ENCODE measurements at regions not wholly inside any gene's neighbourhood (a gene's known extent, or its start where the extent isn't known, plus 50 kb on each side); places are given as distances from the start of the nearest gene placed in this dataset.

DNA sequence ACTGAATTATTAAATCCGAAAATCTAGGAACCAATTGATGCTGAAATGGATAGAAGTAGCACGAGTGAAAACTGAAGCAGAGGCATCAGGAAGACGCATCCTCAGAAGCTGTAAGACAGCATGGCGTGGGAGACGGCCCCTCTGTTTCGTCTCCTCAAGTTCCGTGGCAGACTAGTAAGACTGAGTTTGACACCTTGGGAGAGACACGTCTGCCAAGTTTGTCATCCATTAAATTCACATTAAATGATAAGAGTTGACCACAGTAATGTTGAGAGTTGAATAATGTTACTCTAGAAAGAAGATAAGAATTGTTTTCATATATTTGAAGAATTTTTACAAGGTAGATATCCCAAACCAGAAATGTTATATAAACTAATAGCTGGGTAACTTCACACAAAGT, 736.1 kb upstream of the FRG1 start:
- CTCF ChIA-PET = no interaction called here
- ATAC-seq (no peak), DNase-seq (ENCODE audit: low read depth, low spot score) (no peak)
- in situ Hi-C loops (cut with HindIII; ENCODE audit: low pct_unique_long_range_greater_than_20kb, low sequenced_read_pairs) = no loop called here
- no TSS peak for BruUV-seq (replicated peaks)
- Histone ChIP-seq H3K27me3 (ENCODE audit: control insufficient read depth, insufficient read depth, low read length) (no peaks in the 10 kb centered on the region), H3K4me3 (ENCODE audit: low read depth in 2 of 2, low read length in 2 of 2) (no peak overlapping the region), H3K4me1 (ENCODE audit: control insufficient read depth, insufficient read depth, low read length) (no peaks in the 10 kb centered on the region; the same call in none of the 2 replicates), H3K9me3 (ENCODE audit: control insufficient read depth, insufficient read depth, low read depth, low read length) (no peaks in the 10 kb centered on the region), H3K27ac (ENCODE audit: low read length) (no peak overlapping the region), H3K36me3 (ENCODE audit: control insufficient read depth, insufficient read depth, low read length) (no peaks in the 10 kb centered on the region)
- POLR2A ChIA-PET = interaction anchor here (0.7 kb wide), 1 partner anchor 150 kb away, joined by 4 read pairs; no protein-coding TSS in a partner anchor
- no peak for TF ChIP-seq SIN3A (IDR thresholded peaks at IDR 0.05; ENCODE audit: borderline replicate concordance, insufficient read depth, low read depth, low read length)
- no peak for TF ChIP-seq POLR2AphosphoS5 (IDR thresholded peaks at IDR 0.05; ENCODE audit: low read depth, low read length)
- TF ChIP-seq TCF7L2 (IDR thresholded peaks at IDR 0.05; ENCODE audit: low read depth, low read length) = no peak
- TF ChIP-seq CTCF (IDR thresholded peaks at IDR 0.05) = no peak
- TF ChIP-seq, protein P1, sequence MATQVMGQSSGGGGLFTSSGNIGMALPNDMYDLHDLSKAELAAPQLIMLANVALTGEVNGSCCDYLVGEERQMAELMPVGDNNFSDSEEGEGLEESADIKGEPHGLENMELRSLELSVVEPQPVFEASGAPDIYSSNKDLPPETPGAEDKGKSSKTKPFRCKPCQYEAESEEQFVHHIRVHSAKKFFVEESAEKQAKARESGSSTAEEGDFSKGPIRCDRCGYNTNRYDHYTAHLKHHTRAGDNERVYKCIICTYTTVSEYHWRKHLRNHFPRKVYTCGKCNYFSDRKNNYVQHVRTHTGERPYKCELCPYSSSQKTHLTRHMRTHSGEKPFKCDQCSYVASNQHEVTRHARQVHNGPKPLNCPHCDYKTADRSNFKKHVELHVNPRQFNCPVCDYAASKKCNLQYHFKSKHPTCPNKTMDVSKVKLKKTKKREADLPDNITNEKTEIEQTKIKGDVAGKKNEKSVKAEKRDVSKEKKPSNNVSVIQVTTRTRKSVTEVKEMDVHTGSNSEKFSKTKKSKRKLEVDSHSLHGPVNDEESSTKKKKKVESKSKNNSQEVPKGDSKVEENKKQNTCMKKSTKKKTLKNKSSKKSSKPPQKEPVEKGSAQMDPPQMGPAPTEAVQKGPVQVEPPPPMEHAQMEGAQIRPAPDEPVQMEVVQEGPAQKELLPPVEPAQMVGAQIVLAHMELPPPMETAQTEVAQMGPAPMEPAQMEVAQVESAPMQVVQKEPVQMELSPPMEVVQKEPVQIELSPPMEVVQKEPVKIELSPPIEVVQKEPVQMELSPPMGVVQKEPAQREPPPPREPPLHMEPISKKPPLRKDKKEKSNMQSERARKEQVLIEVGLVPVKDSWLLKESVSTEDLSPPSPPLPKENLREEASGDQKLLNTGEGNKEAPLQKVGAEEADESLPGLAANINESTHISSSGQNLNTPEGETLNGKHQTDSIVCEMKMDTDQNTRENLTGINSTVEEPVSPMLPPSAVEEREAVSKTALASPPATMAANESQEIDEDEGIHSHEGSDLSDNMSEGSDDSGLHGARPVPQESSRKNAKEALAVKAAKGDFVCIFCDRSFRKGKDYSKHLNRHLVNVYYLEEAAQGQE (IDR thresholded peaks at IDR 0.05; ENCODE audit: insufficient read depth in 1 of 2, low read depth in 2 of 2, low read length in 1 of 2) = no peak
- intact Hi-C loops (cut with micrococcal nuclease; ENCODE audit: unreplicated experiment) = no loop called here

DNA sequence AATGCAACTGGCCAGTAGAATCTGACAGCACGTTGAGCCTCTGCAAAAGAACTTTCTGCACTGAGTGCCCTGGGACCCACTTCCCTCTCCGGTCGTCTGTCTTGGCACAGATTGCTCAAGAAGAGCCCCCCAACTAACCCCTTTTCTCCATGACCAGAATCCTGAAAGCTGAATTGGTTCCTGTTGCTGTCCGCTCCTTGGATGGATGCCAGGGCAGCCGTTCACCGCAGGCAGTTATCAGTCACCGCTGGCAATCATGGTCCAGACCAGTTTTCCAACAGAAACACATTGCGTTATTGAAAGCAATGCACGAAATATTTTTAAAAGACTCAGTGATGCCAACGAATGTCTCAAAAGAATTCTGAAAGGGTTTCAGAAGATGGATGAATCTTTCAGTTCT, 733.7 kb upstream of the FRG1 start:
- no peak for ATAC-seq
- CTCF ChIA-PET = no interaction called here

More for the DNA sequence above, 733.7 kb upstream of the FRG1 start:
- H3K36me3 ChIP-seq (ENCODE audit: control insufficient read depth, insufficient read depth, low read length) = no peaks in the 10 kb centered on the region
- in situ Hi-C loops (cut with HindIII; ENCODE audit: low pct_unique_long_range_greater_than_20kb, low sequenced_read_pairs) = no loop called here
- no peak for DNase-seq (ENCODE audit: low read depth, low spot score)
- POLR2A ChIA-PET = no interaction called here
- TF ChIP-seq, protein P1 (IDR thresholded peaks at IDR 0.05; ENCODE audit: insufficient read depth in 1 of 2, low read depth in 2 of 2, low read length in 1 of 2) = no peak
- TF ChIP-seq POLR2AphosphoS5 (IDR thresholded peaks at IDR 0.05; ENCODE audit: low read depth, low read length) = no peak
- H3K9me3 ChIP-seq (ENCODE audit: control insufficient read depth, insufficient read depth, low read depth, low read length) = no peaks in the 10 kb centered on the region
- no peak overlapping the region for H3K27ac ChIP-seq (ENCODE audit: low read length)
- no TSS peak for BruUV-seq (replicated peaks)
- H3K4me1 ChIP-seq (ENCODE audit: control insufficient read depth, insufficient read depth, low read length) = no peaks in the 10 kb centered on the region; the same call in none of the 2 replicates
- no peaks in the 10 kb centered on the region for H3K27me3 ChIP-seq (ENCODE audit: control insufficient read depth, insufficient read depth, low read length)
- no peak overlapping the region for H3K4me3 ChIP-seq (ENCODE audit: low read depth in 2 of 2, low read length in 2 of 2)
- intact Hi-C loops (cut with micrococcal nuclease; ENCODE audit: unreplicated experiment) = no loop called here
